ENCODE measurements at regions not wholly inside any gene's neighbourhood (a gene's known extent, or its start where the extent isn't known, plus 50 kb on each side); places are given as distances from the start of the nearest gene placed in this dataset.
"Not testable (repeated sequence)": the region's sequence is repeated elsewhere in the genome, so short reads cannot be mapped to it uniquely, and the experiment has no call there.

GRCh38 chr6:76633259-76633658 lies 560.8 kb upstream of the IMPG1 start:
- DNase-seq, result no peak

GRCh38 chr6:76631622-76632021 lies 559.2 kb upstream of the IMPG1 start:
- no peak for DNase-seq

GRCh38 chr6:76615395-76615794 lies 542.9 kb upstream of the IMPG1 start:
- DNase-seq, result no peak

DNA sequence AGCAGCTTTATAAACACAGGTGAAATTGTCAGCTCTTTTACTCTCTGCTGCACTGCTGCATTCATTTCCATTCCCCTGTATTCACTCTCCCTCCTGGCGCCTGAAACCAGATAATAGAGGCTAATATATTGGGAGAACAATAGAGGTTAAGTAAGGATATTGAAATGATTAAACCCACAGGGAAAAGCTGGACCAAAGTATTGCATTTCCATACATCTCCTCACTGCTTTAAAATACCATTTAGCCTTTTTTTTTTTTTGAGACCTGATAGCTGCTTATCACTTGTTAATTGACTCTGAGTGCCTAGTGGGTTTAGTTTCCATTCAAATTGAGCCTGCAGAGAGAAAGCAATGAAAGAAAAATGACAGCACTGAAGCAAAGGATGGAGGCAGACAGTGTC lies 540.5 kb upstream of the IMPG1 start:
- DNase-seq, result no peak

GRCh38 chr6:76609160-76609559 lies 536.7 kb upstream of the IMPG1 start:
- DNase-seq, result no peak

GRCh38 chr6:76594109-76594508 lies 521.6 kb upstream of the IMPG1 start:
- DNase-seq, result no peak

GRCh38 chr6:76593668-76594067 lies 521.2 kb upstream of the IMPG1 start:
- no peak for DNase-seq

DNA sequence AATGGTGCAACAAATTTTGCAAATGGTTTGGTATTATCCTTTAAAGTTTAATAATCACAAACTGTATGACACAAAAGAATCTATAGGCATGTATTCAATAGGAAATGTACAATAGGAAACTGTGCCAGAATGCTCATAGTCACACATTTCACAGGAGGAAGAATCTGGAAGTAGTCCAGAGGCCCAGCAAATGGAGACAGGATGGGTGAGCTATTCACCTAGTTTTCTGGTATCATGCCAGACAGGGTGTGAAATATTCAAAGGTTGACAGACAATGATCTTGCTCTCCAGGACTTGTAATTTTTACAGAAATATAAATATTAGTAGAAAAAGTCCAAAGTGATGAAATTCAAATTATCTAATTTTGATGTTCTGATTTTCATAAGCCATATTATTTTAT lies 520.1 kb upstream of the IMPG1 start:
- no peak for DNase-seq

- DNase-seq, result no peak
Measured at GRCh38 chr6:76587271-76587670, 514.8 kb upstream of the IMPG1 start.

- no peak for DNase-seq
Measured at GRCh38 chr6:76584121-76584520, 511.7 kb upstream of the IMPG1 start.

DNA sequence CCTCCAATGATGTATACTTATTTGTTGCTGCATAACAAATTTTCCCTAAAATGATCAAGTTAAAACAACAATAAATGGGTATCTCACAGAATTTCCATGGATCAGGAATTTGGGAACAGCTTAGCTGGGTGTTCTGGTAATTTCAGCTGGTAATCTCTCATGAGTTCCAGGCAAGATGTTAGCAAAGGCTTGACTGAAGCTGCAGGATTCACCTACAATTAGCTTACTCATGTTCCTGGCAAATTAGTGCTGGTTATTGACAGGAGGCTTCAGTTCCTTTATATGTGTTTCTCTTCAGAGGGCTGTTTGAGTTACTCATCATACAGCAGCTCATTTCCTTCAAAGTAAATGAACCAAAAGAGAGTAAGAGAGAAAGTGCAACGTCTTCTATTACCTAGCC lies 506.3 kb upstream of the IMPG1 start:
- no peak for DNase-seq

GRCh38 chr6:76574746-76575145 lies 502.3 kb upstream of the IMPG1 start:
- no peak for DNase-seq

DNA sequence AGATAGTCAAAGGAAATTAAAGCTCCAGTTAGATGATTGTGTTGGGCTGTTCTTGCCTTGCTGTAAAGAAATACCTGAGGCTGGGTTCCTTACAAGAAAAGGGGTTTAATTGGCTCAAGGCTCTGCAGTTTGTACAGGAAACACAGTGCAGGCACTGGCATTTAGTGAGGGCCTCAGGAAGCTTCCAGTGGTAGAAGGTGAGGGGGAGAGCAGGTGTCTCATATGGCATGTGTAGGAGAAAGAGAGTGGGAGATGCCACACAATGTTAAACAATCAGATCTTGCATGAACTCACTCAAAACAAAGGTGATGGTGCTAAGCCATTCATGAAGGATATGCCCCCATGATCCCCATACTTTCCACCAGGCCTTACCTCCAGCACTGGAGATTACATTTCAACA lies 493.5 kb upstream of the IMPG1 start:
- no peak for DNase-seq

GRCh38 chr6:76562371-76562770 lies 489.9 kb upstream of the IMPG1 start:
- DNase-seq, result not testable (repeated sequence)

GRCh38 chr6:76560851-76561755 lies 488.6 kb upstream of the IMPG1 start:
- not testable (repeated sequence) for DNase-seq

DNA sequence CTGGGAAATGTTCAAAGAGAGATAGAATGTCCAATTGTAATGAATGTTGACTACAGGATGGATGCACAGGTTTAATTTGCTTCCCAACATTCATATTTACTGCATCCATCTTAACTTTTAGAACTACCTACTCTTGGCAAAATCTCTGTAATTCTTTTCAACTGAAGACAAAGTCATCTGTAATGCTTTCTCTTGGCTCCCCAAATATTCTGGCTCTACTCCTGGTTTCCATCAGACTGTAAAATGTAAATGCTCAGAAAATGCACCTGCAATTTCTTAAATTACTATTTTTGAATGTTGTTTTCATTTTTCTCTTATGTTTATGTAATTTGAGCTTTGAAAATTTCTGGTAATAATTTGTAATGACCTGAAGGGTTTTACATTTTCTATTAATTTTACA lies 480.8 kb upstream of the IMPG1 start:
- no peak for DNase-seq

GRCh38 chr6:76552268-76552667 lies 479.8 kb upstream of the IMPG1 start:
- no peak for DNase-seq

GRCh38 chr6:76533661-76534060 lies 461.2 kb upstream of the IMPG1 start:
- no peak for DNase-seq

GRCh38 chr6:76532647-76533046 lies 460.2 kb upstream of the IMPG1 start:
- DNase-seq, result no peak

- DNase-seq, result no peak
Measured at GRCh38 chr6:76518443-76518842, 446.0 kb upstream of the IMPG1 start.

DNA sequence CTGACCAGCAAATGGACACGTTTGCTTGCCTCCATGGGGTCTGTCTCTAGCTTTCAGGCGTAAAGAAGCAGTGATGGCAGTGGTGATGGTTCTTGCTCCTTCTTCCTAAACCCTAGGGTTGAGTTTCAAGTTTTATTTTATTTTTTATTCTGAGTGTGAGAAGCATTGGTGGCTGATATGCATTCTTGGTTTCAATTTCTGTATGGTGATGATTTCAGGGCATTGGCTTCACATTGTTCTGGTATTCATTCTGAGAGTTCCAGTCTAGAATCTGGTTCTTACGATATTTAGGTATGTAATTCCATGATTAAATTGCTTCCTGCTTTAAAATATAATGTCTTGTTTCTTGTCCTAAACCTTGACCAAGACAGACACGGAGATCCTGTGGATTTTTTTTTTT lies 444.5 kb upstream of the IMPG1 start:
- no peak for DNase-seq

DNA sequence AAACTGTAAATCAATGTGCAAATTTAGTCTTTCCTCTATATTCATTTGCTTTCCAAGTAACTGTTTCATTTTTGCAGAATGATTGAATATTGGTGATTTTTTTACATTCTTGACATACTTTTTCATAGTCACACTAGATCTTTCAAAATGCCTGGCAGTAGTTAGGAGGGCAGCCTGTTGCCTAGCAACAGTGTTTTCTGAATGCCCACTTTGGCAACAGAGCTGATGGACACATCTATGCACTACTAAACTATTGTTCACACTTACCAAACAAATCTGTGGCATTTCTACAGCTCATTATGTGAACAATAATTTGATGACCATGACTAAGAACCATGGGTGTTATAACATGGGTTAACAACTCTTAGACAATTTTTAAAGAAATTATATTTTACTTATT lies 438.0 kb upstream of the IMPG1 start:
- no peak for DNase-seq

DNA sequence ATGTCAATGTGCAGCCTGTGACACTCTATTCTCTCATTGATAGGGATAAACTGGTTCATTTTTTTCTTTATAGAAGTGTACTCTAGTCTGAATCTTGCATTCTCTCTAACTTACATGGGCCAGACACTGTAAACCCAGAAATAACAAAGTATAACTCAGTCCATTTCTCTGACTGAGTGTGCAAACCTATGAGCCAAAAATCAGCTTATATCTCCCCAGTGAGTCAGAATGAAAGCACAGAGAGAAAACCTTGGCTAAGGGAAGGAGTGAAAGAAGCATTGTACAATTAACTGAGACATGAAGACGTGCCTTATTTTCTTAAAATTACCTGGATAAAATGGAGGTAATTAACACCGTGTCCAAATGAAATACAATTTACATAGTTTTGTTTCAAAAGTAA lies 436.9 kb upstream of the IMPG1 start:
- no peak for DNase-seq

- DNase-seq, result no peak
Measured at GRCh38 chr6:76506808-76507207, 434.3 kb upstream of the IMPG1 start.

- no peak for DNase-seq
Measured at GRCh38 chr6:76495909-76496308, 423.4 kb upstream of the IMPG1 start.

Data from NCI-H1417 treated with DMSO at 0.1 percent for 48 hours (cell line).